WTC11 (cell line): ENCODE measurements at regions not wholly inside any gene's neighbourhood (a gene's known extent, or its start where the extent isn't known, plus 50 kb on each side); places are given as distances from the start of the nearest gene placed in this dataset.

Experiments used
- ATAC-seq: fragments of 200-7000 bp; cut with Tn5 transposase; 2 replicates; pipeline ENCODE4 v1.10.0; 2021; ENCODE audit warnings: mild to moderate bottlenecking, moderate library complexity
- CTCF ChIA-PET: fragments of 300-600 bp; sonication (Branson Sonifier 250); formaldehyde crosslinking; loops from one replicate; lab custom pipeline; 2021; ENCODE audit warnings: antibody characterized with exemption; lab: Charles Lee
- POLR2A ChIA-PET: fragments of 350-600 bp; sonication (Branson Sonifier 250); formaldehyde crosslinking; loops from one replicate; lab custom pipeline; 2021; ENCODE audit warnings: antibody characterized with exemption; lab: Charles Lee
- DNase-seq: peaks from one replicate; pipeline ENCODE4 v3.0.0; 2021; ENCODE audit warnings: low spot score
- H3K27ac Mint-ChIP-seq: 2 replicates; pipeline ENCODE4 v1.8.0; 2021; ENCODE audit warnings: mixed read lengths
- H3K27me3 Mint-ChIP-seq: 2 replicates; pipeline ENCODE4 v1.8.0; 2021; ENCODE audit warnings: low read depth, mild to moderate bottlenecking, moderate library complexity, mixed read lengths
- H3K36me3 Mint-ChIP-seq: 2 replicates; pipeline ENCODE4 v1.8.0; 2021; ENCODE audit warnings: mixed read lengths
- H3K4me1 Mint-ChIP-seq: 2 replicates; pipeline ENCODE4 v1.8.0; 2022; ENCODE audit warnings: mixed read lengths
- H3K4me3 Mint-ChIP-seq: 2 replicates; pipeline ENCODE4 v1.8.0; 2021; ENCODE audit warnings: mild to moderate bottlenecking, moderate library complexity, mixed read lengths
- H3K9me3 Mint-ChIP-seq: 2 replicates; pipeline ENCODE4 v1.8.0; 2021; ENCODE audit warnings: mixed read lengths
- CDX4 ChIP-seq: fragments of 250-450 bp; sonication (Bioruptor Pico); IDR thresholded peaks from 2 replicates; pipeline ENCODE4 v1.9.0; 2021; ENCODE audit warnings: moderate library complexity, mild to moderate bottlenecking, inconsistent platforms, borderline replicate concordance
- E2F5 ChIP-seq: sonication (generic); formaldehyde crosslinking; IDR thresholded peaks from 2 replicates; pipeline ENCODE4 v1.8.1; 2022; ENCODE audit warnings: mild to moderate bottlenecking, moderate library complexity, missing genetic modification reagents
- ELF4 ChIP-seq: sonication (generic); formaldehyde crosslinking; IDR thresholded peaks from 2 replicates; pipeline ENCODE4 v1.8.1; 2022; ENCODE audit warnings: low read depth, mild to moderate bottlenecking, moderate library complexity, missing genetic modification reagents
- EMX1 ChIP-seq: fragments of 250-450 bp; sonication (Bioruptor Pico); IDR thresholded peaks from 2 replicates; pipeline ENCODE4 v1.8.0; 2021; ENCODE audit warnings: mild to moderate bottlenecking
- FOXK1 ChIP-seq: sonication (generic); formaldehyde crosslinking; IDR thresholded peaks from 2 replicates; pipeline ENCODE4 v1.8.0; 2022; ENCODE audit warnings: mild to moderate bottlenecking, moderate library complexity, missing genetic modification reagents
- GTF2I ChIP-seq: fragments of 250-450 bp; sonication (Bioruptor Pico); conservative IDR thresholded peaks from 2 replicates; pipeline ENCODE4 v1.4.0; 2021; ENCODE audit warnings: mild to moderate bottlenecking
- KAT7 ChIP-seq: sonication (generic); formaldehyde crosslinking; IDR thresholded peaks from 2 replicates; pipeline ENCODE4 v1.8.1; 2023; ENCODE audit warnings: missing genetic modification reagents, mild to moderate bottlenecking, borderline replicate concordance
- NR1H2 ChIP-seq: sonication (generic); formaldehyde crosslinking; IDR thresholded peaks from 2 replicates; pipeline ENCODE4 v1.9.0; 2021; ENCODE audit warnings: mild to moderate bottlenecking, moderate library complexity, missing genetic modification reagents
- NR3C1 ChIP-seq: sonication (generic); formaldehyde crosslinking; conservative IDR thresholded peaks from 2 replicates; pipeline ENCODE4 v1.8.1; 2023; ENCODE audit warnings: low read depth, mild to moderate bottlenecking, missing genetic modification reagents
- PREB ChIP-seq: sonication (generic); formaldehyde crosslinking; IDR thresholded peaks from 2 replicates; pipeline ENCODE4 v1.8.1; 2022; ENCODE audit warnings: mild to moderate bottlenecking, missing genetic modification reagents, moderate library complexity, borderline replicate concordance
- RORB ChIP-seq: fragments of 250-450 bp; sonication (Bioruptor Pico); IDR thresholded peaks from 2 replicates; pipeline ENCODE4 v1.9.0; 2021; ENCODE audit warnings: mild to moderate bottlenecking
- TEAD1 ChIP-seq: sonication (generic); formaldehyde crosslinking; IDR thresholded peaks from 2 replicates; pipeline ENCODE4 v1.8.0; 2022; ENCODE audit warnings: mild to moderate bottlenecking, missing genetic modification reagents
- TP53 ChIP-seq: sonication (generic); formaldehyde crosslinking; IDR thresholded peaks from 2 replicates; pipeline ENCODE4 v1.8.1; 2023; ENCODE audit warnings: mild to moderate bottlenecking, missing genetic modification reagents
- USF2 ChIP-seq: sonication (generic); formaldehyde crosslinking; IDR thresholded peaks from 2 replicates; pipeline ENCODE4 v1.8.1; 2023; ENCODE audit warnings: mild to moderate bottlenecking, missing genetic modification reagents, moderate library complexity
- ZBTB21 ChIP-seq: sonication (generic); formaldehyde crosslinking; IDR thresholded peaks from 2 replicates; pipeline ENCODE4 v1.8.1; 2023; ENCODE audit warnings: mild to moderate bottlenecking, missing genetic modification reagents, borderline replicate concordance
- ZNF138 ChIP-seq: sonication (generic); formaldehyde crosslinking; conservative IDR thresholded peaks from 2 replicates; pipeline ENCODE4 v1.8.1; 2022; ENCODE audit warnings: mild to moderate bottlenecking, moderate library complexity, missing genetic modification reagents
- ZNF425 ChIP-seq: fragments of 250-450 bp; sonication (Bioruptor Pico); conservative IDR thresholded peaks from 2 replicates; pipeline ENCODE4 v1.9.0; 2021; ENCODE audit warnings: mild to moderate bottlenecking
- ZNF671 ChIP-seq: fragments of 250-450 bp; sonication (Bioruptor Pico); IDR thresholded peaks from 2 replicates; pipeline ENCODE4 v1.8.0; 2021; ENCODE audit warnings: mild to moderate bottlenecking
- TF ChIP-seq, protein P1 (sequence below): sonication (generic); formaldehyde crosslinking; IDR thresholded peaks from 2 replicates; pipeline ENCODE4 v1.8.1; 2023; ENCODE audit warnings: mild to moderate bottlenecking, missing genetic modification reagents, borderline replicate concordance

DNA sequence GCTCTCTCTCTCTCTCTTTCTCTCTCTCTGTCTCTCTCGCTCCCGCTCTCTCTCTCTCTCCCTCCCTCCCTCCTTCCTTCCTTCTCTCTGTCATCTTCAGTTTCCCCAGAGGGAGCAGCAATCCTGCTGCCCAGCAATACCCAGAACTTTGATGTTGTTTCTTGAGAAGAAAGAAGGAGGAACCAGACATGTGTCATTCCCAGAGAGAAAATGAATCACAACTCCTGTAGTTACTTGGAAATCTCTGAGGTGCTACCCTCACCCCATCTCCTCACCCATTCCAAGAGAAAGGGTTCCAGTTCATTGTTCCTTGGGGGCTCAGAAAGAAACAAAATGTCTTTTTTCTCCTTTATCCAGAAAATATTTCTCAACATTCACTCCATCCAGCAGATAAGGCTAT is 449.1 kb downstream of the TNS1 start:
- Mint-ChIP-seq H3K27me3 (peaks cover 37% of the 10 kb centered on the region), H3K27ac (no peak overlapping the region), H3K4me1 (peaks cover 49% of the 10 kb centered on the region), H3K9me3 (no peaks in the 10 kb centered on the region), H3K4me3 (no peak overlapping the region), H3K36me3 (no peaks in the 10 kb centered on the region)
- DNase-seq (no peak), ATAC-seq (no peak)
- no peak for TF ChIP-seq E2F5 (CRISPR knock-in tag)
- TF ChIP-seq FOXK1 (CRISPR knock-in tag), result no peak
- no peak for TF ChIP-seq USF2 (CRISPR knock-in tag)
- no peak for TF ChIP-seq PREB (CRISPR knock-in tag)
- TF ChIP-seq ZNF425 (CRISPR knock-in tag), result no peak
- TF ChIP-seq NR1H2 (CRISPR knock-in tag), result no peak
- no peak for TF ChIP-seq TP53 (CRISPR knock-in tag)
- TF ChIP-seq ZBTB21 (CRISPR knock-in tag), result no peak
- TF ChIP-seq ELF4 (CRISPR knock-in tag), result no peak
- no peak for TF ChIP-seq ZNF671 (CRISPR knock-in tag)
- TF ChIP-seq CDX4 (CRISPR knock-in tag), result no peak
- TF ChIP-seq EMX1 (CRISPR knock-in tag), result no peak
- TF ChIP-seq TEAD1 (CRISPR knock-in tag), result no peak
- no peak for TF ChIP-seq RORB (CRISPR knock-in tag)
- TF ChIP-seq GTF2I, result no peak
- no peak for TF ChIP-seq ZNF138 (CRISPR knock-in tag)
- TF ChIP-seq NR3C1 (CRISPR knock-in tag), result no peak
- no peak for TF ChIP-seq KAT7 (CRISPR knock-in tag)
- TF ChIP-seq, protein P1, sequence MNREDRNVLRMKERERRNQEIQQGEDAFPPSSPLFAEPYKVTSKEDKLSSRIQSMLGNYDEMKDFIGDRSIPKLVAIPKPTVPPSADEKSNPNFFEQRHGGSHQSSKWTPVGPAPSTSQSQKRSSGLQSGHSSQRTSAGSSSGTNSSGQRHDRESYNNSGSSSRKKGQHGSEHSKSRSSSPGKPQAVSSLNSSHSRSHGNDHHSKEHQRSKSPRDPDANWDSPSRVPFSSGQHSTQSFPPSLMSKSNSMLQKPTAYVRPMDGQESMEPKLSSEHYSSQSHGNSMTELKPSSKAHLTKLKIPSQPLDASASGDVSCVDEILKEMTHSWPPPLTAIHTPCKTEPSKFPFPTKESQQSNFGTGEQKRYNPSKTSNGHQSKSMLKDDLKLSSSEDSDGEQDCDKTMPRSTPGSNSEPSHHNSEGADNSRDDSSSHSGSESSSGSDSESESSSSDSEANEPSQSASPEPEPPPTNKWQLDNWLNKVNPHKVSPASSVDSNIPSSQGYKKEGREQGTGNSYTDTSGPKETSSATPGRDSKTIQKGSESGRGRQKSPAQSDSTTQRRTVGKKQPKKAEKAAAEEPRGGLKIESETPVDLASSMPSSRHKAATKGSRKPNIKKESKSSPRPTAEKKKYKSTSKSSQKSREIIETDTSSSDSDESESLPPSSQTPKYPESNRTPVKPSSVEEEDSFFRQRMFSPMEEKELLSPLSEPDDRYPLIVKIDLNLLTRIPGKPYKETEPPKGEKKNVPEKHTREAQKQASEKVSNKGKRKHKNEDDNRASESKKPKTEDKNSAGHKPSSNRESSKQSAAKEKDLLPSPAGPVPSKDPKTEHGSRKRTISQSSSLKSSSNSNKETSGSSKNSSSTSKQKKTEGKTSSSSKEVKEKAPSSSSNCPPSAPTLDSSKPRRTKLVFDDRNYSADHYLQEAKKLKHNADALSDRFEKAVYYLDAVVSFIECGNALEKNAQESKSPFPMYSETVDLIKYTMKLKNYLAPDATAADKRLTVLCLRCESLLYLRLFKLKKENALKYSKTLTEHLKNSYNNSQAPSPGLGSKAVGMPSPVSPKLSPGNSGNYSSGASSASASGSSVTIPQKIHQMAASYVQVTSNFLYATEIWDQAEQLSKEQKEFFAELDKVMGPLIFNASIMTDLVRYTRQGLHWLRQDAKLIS (CRISPR knock-in tag), result no peak
- ChIA-PET POLR2A (no interaction called here), CTCF (no interaction called here)
